ENCODE measurements at regions not wholly inside any gene's neighbourhood (a gene's known extent, or its start where the extent isn't known, plus 50 kb on each side); places are given as distances from the start of the nearest gene placed in this dataset.

DNA sequence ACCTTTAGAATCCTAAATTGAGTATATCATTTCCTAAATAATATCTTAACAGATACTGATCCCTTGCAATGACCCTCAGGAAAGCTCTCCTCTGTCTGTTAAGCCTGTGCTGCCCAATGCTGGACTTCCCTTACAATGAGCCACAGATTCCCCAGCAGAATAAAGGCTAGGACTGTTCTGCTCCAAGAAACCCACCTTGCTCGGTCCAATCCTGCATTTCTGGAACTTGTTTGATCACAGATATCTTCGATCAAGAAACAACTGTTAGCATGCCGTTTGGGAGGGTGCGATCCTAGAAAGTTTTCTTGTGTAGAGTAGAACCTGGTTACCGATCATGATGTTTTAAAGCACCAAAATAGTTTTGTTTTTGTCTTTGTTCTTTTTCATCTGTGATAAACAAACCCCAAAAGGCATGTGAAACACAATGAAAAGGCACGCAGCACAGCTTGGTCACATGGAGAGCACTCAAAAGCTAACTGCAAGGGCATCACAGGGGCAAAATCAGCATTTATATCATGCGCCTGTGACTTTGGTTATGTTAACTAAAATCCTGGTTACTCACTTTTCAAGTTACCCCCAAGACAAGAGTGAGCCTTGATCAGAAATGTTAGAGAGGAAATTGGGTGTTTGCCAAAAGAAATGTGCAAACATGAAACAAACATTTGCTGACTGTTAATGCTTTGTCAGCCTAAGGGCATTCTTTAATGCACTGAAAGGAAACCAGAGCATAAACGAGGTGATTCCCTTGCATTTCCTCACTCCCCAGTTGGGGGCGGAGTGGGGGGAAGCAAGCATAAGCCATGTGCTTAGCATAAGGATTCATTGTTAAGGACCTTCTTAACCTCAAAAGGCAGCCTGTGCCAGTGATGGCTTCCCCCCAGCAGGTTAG is 61.9 kb upstream of the ADAMTS16 start:
- Histone ChIP-seq H3K4me1 (ENCODE audit: control insufficient read depth in 1 of 2, low read depth in 2 of 2) (no peaks in the 10 kb centered on the region), H3K4me3 (no peak overlapping the region)

DNA sequence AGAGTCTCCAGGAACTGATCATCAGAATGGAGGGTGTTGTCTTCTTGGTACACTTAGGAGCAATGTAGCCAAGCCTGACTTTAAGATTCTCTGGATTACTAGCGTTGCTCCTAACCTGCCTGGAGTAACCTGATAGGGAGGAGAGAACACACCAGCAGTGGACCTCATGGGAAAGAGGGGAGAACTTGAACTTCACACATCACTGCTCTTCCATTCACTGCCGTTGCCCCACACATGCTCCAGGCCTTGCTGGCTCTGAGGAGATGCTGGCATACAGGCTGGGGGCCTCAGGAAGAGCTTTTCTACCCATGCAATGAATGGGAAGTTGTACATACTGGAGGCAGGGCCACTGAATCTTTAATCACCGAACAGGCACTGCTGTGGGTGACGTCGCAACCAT is 60.3 kb upstream of the ADAMTS16 start:
- Histone ChIP-seq H3K9me3 (no peaks in the 10 kb centered on the region), H3K4me1 (ENCODE audit: control insufficient read depth in 1 of 2, low read depth in 2 of 2) (no peaks in the 10 kb centered on the region), H3K27ac (no peak overlapping the region), H3K4me3 (no peak overlapping the region), H3K36me3 (no peaks in the 10 kb centered on the region), H3K27me3 (replicated peaks; ENCODE audit: insufficient read depth) (no peaks in the 10 kb centered on the region)
- no peak for ATAC-seq (ENCODE audit: insufficient number of reproducible peaks, low FRiP score, low read depth)
- TF ChIP-seq, protein P1, sequence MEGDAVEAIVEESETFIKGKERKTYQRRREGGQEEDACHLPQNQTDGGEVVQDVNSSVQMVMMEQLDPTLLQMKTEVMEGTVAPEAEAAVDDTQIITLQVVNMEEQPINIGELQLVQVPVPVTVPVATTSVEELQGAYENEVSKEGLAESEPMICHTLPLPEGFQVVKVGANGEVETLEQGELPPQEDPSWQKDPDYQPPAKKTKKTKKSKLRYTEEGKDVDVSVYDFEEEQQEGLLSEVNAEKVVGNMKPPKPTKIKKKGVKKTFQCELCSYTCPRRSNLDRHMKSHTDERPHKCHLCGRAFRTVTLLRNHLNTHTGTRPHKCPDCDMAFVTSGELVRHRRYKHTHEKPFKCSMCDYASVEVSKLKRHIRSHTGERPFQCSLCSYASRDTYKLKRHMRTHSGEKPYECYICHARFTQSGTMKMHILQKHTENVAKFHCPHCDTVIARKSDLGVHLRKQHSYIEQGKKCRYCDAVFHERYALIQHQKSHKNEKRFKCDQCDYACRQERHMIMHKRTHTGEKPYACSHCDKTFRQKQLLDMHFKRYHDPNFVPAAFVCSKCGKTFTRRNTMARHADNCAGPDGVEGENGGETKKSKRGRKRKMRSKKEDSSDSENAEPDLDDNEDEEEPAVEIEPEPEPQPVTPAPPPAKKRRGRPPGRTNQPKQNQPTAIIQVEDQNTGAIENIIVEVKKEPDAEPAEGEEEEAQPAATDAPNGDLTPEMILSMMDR (IDR thresholded peaks at IDR 0.05) = no peak
- no peak for DNase-seq (ENCODE audit: low spot score)

More for the DNA sequence above, 61.9 kb upstream of the ADAMTS16 start:
- DNase-seq (ENCODE audit: low spot score) = no peak
- ATAC-seq (ENCODE audit: insufficient number of reproducible peaks, low FRiP score, low read depth) = no peak
- Histone ChIP-seq H3K27me3 (replicated peaks; ENCODE audit: insufficient read depth) (no peaks in the 10 kb centered on the region), H3K36me3 (no peaks in the 10 kb centered on the region), H3K9me3 (no peaks in the 10 kb centered on the region), H3K27ac (no peak overlapping the region)
- TF ChIP-seq, protein P1 (IDR thresholded peaks at IDR 0.05) = no peak

DNA sequence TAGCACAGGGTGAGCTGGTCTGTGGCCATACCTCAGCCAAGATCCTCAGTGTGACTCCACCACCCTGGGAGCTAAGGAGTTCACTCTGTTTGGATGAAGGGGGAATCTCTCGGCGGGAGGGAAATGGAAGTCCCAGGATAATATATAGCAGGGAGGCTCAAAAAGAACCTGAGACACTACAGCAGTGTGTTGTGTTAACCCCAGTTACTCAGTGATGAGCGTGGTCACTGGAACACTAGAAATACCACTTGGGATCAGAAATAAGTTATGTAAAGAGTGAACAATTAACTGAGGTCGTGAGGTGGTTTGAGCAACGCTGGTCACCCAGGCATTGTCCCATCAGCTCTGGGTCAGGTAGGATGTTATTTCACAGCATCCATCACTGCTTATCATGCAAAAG is 59.3 kb upstream of the ADAMTS16 start:
- TF ChIP-seq, protein P1 (IDR thresholded peaks at IDR 0.05) = no peak
- Histone ChIP-seq H3K36me3 (no peaks in the 10 kb centered on the region), H3K9me3 (no peaks in the 10 kb centered on the region), H3K4me1 (ENCODE audit: control insufficient read depth in 1 of 2, low read depth in 2 of 2) (no peaks in the 10 kb centered on the region), H3K4me3 (no peak overlapping the region), H3K27ac (no peak overlapping the region), H3K27me3 (replicated peaks; ENCODE audit: insufficient read depth) (no peaks in the 10 kb centered on the region)
- no peak for ATAC-seq (ENCODE audit: insufficient number of reproducible peaks, low FRiP score, low read depth)
- DNase-seq (ENCODE audit: low spot score) = no peak

DNA sequence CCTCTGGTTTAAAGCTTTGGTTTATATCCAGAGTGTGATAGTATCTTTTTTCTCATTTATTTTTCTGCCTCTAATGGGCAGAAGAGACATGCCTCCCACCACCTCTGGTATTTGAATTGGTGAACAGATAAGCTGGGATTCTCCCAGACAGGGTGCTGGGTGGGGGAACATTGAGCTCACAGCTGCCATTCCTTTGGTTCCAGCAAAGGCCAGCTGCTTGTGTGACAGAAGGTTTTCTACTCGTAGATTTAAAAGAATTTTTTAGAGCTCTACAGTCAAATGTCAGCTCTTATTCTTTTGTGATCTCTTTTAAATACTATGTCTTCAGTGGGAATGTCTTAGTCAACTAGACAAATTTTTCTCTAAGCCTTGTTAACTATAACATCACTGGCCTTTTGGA is 54.7 kb upstream of the ADAMTS16 start:
- no peak overlapping the region for H3K27ac ChIP-seq
- no peaks in the 10 kb centered on the region for H3K9me3 ChIP-seq
- ATAC-seq (ENCODE audit: insufficient number of reproducible peaks, low FRiP score, low read depth) = no peak
- no peaks in the 10 kb centered on the region for H3K27me3 ChIP-seq (replicated peaks; ENCODE audit: insufficient read depth)
- no peaks in the 10 kb centered on the region for H3K36me3 ChIP-seq
- no peak for DNase-seq (ENCODE audit: low spot score)
- no peaks in the 10 kb centered on the region for H3K4me1 ChIP-seq (ENCODE audit: control insufficient read depth in 1 of 2, low read depth in 2 of 2)
- TF ChIP-seq, protein P1 (IDR thresholded peaks at IDR 0.05) = no peak
- H3K4me3 ChIP-seq = no peak overlapping the region

DNA sequence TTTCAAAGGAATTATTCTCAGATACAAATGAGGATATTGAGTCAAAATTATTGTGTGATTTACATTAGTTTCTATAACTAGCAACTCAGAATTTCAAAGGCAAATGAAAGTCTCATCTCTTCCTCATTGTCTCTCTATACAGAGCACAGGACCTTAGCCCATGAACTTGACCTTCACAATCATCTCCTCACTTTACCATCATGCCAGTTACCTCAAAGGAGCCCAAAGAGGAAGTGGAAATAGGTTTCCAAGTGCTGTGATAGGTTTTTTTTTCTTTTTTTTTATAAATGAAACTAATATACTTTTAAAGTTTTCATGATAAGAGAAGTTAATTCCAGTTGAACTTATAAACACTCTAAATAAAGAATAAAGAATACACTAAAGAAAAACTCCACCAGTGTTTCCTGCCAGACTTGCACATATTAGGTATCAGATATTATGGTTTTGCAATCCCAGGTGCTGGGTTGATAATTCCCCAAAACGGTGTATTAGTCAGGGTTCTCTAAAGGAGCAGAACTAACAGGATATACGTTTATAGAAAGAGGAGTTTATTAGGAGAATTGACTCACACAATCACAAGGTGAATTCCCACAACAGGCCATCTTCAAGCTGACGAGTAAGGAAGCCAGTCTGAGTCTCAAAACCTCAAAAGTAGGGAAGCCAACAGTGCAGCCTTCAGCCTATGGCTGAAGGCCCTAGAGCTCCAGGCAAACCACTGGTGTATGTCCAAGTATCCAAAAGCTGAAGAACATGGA is 50.1 kb upstream of the ADAMTS16 start:
- H3K4me1 ChIP-seq (ENCODE audit: control insufficient read depth in 1 of 2, low read depth in 2 of 2) = no peaks in the 10 kb centered on the region
- no peaks in the 10 kb centered on the region for H3K36me3 ChIP-seq
- no peaks in the 10 kb centered on the region for H3K9me3 ChIP-seq
- no peak overlapping the region for H3K4me3 ChIP-seq
- no peaks in the 10 kb centered on the region for H3K27me3 ChIP-seq (replicated peaks; ENCODE audit: insufficient read depth)
- TF ChIP-seq, protein P1 (IDR thresholded peaks at IDR 0.05) = no peak
- no peak for ATAC-seq (ENCODE audit: insufficient number of reproducible peaks, low FRiP score, low read depth)
- no peak overlapping the region for H3K27ac ChIP-seq
- no peak for DNase-seq (ENCODE audit: low spot score)

Data from thoracic aorta (tissue), 2 donors.